BJ (cell line): ENCODE measurements at regions not wholly inside any gene's neighbourhood (a gene's known extent, or its start where the extent isn't known, plus 50 kb on each side); places are given as distances from the start of the nearest gene placed in this dataset.

Experiments used
- CTCF ChIA-PET: fragments of 350-600 bp; formaldehyde crosslinking; extraction: SDS; loops from one replicate; lab custom pipeline; 2021; ENCODE audit warnings: antibody characterized with exemption, inconsistent platforms; lab: Yijun Ruan, JAX
- POLR2A ChIA-PET: fragments of 300-600 bp; sonication (Branson Sonifier 250); formaldehyde crosslinking; extraction: SDS; loops from one replicate; lab custom pipeline; 2021; ENCODE audit warnings: antibody characterized with exemption; lab: Charles Lee
- DNase-seq: peaks from one replicate; pipeline ENCODE4 v3.0.0-alpha.2; 2011; ENCODE audit warnings: low read depth
- H3K27me3 ChIP-seq: 2 replicates; pipeline ENCODE4 v1.6.0; 2011; ENCODE audit warnings: low read length; ENCODE audit not compliant: control insufficient read depth, insufficient read depth
- H3K36me3 ChIP-seq: 2 replicates; pipeline ENCODE4 v1.5.1; 2011; ENCODE audit warnings: low read length; ENCODE audit not compliant: control insufficient read depth, insufficient read depth
- H3K4me3 ChIP-seq: 2 replicates; pipeline ENCODE4 v1.5.1; 2011; ENCODE audit warnings: low read depth, mild to moderate bottlenecking, control low read depth, low read length
- CTCF ChIP-seq: IDR thresholded peaks from 2 replicates; pipeline ENCODE4 v1.5.1; 2011; ENCODE audit warnings: low read depth, mild to moderate bottlenecking, control low read depth, inconsistent platforms, low read length, moderate library complexity; ENCODE audit not compliant: insufficient read depth

GRCh38 chr9:81259896-81260295, 429.5 kb downstream of the TLE1 start:
- ChIA-PET POLR2A (no interaction called here), CTCF (no interaction called here)
- no peaks in the 10 kb centered on the region for H3K27me3 ChIP-seq
- TF ChIP-seq CTCF: no peak
- H3K36me3 ChIP-seq: no peaks in the 10 kb centered on the region
- H3K4me3 ChIP-seq: no peak overlapping the region
- DNase-seq: no peak

GRCh38 chr9:81256368-81256767, 433.0 kb downstream of the TLE1 start:
- Histone ChIP-seq H3K27me3 (no peaks in the 10 kb centered on the region), H3K4me3 (no peak overlapping the region), H3K36me3 (no peaks in the 10 kb centered on the region)
- ChIA-PET POLR2A (no interaction called here), CTCF (no interaction called here)
- no peak for TF ChIP-seq CTCF
- DNase-seq: no peak

- ChIA-PET POLR2A (no interaction called here), CTCF (no interaction called here)
- DNase-seq: no peak
- no peak for TF ChIP-seq CTCF
- Histone ChIP-seq H3K27me3 (no peaks in the 10 kb centered on the region), H3K4me3 (no peak overlapping the region), H3K36me3 (no peaks in the 10 kb centered on the region)
Observed at GRCh38 chr9:81250606-81251005, 438.7 kb downstream of the TLE1 start.

GRCh38 chr9:81250041-81250440, 439.3 kb downstream of the TLE1 start:
- Histone ChIP-seq H3K36me3 (no peaks in the 10 kb centered on the region), H3K27me3 (no peaks in the 10 kb centered on the region), H3K4me3 (no peak overlapping the region)
- ChIA-PET CTCF (interaction anchor here (1.0 kb wide), 1 partner anchor 8 kb away, joined by 3 read pairs; no protein-coding TSS in a partner anchor), POLR2A (no interaction called here)
- TF ChIP-seq CTCF: no peak
- DNase-seq: no peak

- ChIA-PET POLR2A (no interaction called here), CTCF (interaction anchor here (0.6 kb wide), 1 partner anchor 291 kb away, joined by 3 read pairs; no protein-coding TSS in a partner anchor)
- no peak for DNase-seq
- H3K4me3 ChIP-seq: no peak overlapping the region
- TF ChIP-seq CTCF: no peak
- no peaks in the 10 kb centered on the region for H3K27me3 ChIP-seq
- H3K36me3 ChIP-seq: no peaks in the 10 kb centered on the region
Observed at GRCh38 chr9:81245254-81245956, 443.9 kb downstream of the TLE1 start.
